GM11168 (cell line): ENCODE measurements at regions not wholly inside any gene's neighbourhood (a gene's known extent, or its start where the extent isn't known, plus 50 kb on each side); places are given as distances from the start of the nearest gene placed in this dataset.

Source experiments
- in situ Hi-C: fragments of 300-500 bp; cut with MboI; formaldehyde crosslinking; loops from one replicate; pipeline ENCODE4 v1.12.0; 2022; ENCODE audit warnings: low sequenced_read_pairs; ENCODE audit not compliant: unreplicated experiment

DNA sequence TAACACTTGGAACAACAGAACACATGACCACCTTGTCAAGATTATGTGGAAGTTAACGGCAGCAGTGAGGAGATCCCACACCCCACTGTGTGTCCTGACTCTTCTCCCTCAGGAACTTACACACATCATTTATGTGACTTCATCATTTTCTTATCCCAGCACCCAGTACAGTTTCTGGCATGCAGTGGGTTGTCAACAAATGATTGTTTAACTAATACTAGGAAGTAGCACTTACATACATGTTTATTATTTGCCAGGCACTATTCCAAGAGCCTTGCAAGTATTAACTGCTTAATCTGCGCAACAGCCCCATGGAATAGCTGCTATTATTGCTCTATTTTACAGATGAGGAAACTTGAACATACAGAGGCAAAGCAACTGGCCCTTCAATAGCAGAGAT is 391.5 kb downstream of the TXNL1 start:
- in situ Hi-C loops, result no loop called here

DNA sequence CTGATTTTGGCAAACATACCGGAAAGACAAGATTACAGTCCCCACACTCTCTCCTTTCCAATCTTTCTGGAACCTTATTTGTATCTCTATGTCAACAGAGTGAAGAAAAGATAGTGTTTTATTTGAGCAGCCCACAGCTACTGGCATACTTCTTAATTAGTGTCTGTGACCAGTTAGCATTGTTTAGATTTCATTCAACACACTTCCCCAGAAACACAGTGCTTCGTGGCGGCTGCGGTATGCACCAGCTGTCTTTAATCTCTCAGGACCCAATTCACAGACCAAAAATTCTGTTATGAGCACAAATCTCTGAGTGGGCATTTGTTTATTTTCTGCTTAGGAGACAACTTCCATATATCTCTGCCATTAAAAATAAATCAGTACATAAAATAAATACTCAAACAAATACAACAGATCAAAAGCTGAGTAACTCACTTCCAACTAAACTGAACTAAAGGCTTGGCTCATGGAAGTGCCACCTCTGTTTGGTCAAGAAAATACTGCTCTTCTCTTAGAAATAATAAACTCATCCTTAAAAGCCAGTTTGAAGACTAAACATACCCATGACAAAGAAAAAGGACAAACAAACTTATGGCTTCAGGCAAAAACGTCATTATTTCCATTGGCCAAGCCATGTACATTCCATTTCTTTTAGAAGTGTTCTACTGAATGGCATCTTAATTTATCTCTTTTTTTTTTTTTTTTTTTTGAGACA is 392.4 kb downstream of the TXNL1 start:
- in situ Hi-C loops, result no loop called here

DNA sequence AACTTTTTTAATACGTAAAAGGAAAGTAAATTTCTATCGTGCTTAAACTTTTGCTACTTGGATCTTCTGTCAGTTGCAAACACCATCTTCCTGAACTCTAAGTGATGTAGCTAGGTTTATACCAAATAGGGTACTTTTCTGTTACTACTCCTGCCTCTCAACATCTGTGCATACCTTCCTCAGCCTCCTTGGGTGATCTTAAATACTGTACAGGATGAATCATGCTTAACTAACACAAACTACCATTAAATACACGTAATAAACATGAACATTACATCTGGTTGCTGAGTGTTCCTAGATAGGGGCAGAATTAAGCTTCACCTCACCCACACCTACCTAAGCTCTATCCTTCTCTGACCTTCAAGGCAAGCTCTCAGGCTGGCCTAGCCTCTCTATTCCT is 398.0 kb downstream of the TXNL1 start:
- in situ Hi-C loops, result no loop called here

DNA sequence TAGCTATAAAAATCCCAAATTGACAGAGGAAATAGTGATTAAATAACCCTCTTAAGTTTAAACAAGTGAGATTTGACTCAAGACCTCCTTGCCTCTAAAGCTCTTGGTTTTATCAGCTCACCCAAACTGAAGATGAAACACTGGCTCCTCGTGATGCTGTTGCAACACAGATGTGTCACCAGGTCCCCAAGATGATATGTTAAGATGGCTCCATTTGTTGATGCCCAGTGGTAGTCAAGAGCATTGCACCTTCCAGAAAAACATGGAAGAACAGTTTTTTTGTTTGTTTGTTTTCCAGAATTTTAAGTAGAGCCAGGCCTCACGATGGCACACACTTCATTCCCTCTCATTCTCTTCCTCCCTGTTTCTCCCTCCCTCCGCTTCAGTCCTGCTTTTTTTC is 399.8 kb downstream of the TXNL1 start:
- in situ Hi-C loops, result no loop called here

DNA sequence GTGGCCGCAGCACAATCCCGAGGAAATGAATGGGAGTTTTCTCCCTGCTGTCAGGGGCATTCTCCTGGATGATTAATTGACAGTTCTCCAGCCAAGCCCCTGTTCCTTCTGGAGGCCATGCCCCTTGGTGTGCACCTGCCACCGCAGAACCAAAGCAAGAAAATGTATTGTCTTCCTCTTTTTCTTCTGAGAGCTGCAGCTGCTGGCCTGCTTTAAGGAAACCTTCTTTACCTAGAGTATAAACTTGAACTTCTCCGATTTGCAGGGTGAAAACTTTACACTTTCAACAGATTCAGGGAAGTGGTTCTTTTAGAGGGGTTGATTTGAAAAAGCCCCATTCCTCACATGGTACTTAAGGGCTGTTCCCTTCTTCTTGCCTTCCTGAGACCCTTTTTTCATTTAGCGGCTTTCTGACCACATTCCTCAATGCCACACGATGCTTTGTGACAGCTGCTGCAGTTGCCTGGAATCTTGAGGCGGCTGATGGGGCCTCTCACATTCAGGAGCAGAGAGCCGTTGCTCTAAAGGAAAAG is 402.8 kb downstream of the TXNL1 start:
- in situ Hi-C loops, result no loop called here

DNA sequence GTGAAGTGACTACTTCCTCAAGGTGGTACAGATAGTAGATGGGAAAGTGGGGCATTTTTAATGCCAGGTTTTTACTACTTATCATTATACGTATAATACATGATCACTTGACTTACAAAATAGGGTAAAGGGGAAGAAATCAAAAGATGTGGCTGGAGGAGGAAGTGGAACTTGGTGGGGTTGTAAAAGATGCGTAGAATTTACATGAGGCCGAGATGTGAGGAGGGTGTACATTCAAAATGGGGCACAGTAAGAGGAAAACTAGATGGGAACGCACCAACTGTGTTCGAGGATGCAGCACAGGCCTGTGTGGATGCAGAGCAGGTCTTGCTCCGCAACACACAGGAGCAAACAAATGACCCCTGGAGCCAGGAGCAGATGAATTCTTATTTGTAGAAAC is 403.3 kb downstream of the TXNL1 start:
- in situ Hi-C loops, result no loop called here

DNA sequence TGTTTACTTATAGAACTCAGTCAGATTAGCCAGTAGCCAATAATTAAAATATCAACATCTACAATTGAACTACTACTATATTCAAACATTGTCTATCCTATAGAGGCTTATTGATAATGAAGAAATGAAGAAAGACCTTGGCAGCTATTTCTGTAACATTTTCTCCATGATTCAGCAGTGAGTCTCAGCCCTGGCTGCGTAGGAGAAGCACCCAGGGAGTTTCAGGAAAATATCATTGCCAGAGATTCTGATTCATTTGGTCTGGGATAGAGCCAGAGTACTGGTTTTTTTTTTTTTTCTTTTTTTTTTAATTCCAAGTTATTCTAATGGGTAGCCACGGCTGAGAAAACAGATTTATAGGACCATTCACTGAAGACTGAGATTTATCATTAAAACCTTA is 404.8 kb downstream of the TXNL1 start:
- in situ Hi-C loops, result no loop called here

DNA sequence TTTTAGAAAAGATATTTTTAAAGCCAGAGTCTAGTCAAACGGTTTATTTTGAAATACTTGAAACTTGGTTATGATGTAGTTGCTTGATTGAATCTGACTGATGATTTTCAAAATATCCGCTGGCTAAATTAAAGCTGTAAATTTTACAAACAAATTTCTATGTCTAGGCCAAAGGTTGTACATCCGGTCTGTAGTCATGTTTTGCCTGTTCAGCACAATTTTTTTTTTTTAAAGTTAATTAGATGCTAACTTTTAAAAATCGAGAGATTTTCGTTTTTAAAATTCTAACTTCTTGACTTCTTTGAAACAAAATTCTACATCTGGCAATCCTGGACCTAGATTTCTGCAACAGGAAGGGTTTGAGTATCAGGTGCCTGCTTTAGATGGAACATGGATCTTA is 412.4 kb downstream of the TXNL1 start:
- in situ Hi-C loops, result no loop called here

DNA sequence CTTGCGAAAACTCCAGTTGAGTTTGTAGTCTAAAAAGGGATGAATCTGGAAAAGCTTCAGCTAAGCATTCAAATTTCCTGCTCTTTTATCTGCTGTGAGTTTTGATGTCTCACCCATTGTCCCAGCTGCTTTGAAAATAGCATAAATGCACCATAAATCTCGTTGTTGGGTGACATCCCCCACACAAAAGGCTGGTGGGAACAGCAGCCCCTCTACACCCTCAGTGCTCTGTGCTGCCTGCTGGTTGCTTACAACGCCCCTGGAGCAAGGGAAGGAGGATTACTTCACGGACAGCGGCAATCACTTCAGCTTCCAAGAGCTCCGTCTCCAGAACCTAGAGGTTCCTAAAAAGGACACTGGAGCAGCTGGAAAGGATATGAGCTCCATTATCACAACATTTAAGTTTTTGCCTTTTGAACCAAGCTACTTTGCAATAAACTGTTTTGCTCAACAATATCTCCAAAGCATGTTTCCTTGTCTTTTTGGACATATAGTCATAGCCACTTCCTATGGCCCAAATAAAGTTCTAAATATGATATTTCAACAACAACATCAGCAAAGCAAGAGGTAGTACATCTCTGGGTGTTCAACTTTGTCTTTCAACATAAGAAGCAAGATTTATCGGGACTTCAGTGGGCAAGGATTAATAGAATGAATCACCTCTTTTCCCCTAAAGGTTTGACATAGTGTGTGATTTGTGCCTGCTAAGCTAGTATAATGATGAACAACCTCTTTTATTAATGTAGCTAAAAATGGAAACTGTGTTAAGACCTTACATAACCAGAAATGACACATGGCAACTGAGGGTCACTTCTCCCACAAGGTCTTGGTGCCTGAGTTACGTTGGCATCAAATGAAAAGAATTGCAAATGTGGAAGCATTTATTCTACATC is 413.5 kb downstream of the TXNL1 start:
- in situ Hi-C loops, result no loop called here

DNA sequence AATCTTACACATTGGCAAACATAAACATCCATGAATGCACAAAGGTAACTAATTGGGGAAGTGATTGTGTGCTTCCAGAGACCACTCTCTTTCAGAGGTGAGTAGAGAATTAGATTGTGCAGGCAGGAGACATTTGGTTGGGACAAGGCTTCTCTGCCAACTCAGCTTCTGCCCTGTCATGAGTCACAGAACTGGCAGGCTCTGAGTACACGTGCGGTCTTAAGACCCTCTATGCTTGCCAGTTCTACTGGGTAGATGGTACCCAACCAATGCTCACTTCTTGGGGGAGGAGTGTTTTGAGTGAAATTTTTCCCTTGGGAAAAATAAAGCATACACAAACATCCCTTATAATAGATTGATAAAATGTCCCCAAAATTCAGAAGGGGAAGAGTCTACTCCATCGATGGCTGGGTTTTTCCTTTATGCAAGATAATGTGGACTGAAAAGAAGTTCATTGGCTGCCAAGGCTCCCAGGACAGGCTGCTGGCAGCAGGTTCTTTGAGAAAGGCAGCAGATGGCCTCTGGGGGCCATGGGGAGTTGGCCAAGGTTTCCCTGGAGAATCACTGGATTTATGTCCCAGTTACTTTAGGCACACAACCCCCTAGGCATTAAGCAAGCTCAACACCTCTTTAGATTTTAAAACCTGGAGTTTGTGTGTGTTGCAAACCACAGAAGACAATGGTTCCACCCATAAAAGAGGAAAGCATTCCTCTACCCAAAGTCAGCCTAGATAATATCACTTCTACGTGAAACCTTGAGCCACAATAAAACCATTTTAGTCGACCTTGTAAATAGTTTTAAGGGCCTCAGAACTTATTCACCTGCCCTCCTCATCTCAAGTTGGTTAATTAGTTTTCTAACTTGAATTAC is 417.0 kb downstream of the TXNL1 start:
- in situ Hi-C loops, result no loop called here

DNA sequence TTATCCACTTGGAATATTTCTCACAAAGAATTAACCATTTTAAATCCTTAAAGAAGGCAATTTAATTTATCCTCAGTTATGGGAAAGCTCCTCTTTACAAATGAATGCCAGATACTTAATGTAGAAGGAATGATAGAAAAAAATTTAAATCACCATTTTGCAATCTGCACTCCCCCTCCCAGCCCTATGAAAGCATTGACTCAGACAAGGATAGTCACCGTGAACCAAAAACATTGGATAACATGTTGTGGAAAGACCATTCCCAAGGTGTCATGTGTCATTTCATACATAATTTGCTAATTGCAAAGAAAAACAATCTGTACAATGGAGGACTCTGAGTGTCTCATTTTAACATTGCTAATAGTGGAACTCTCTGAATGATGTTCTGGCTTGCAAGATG is 421.0 kb downstream of the TXNL1 start:
- in situ Hi-C loops, result no loop called here

DNA sequence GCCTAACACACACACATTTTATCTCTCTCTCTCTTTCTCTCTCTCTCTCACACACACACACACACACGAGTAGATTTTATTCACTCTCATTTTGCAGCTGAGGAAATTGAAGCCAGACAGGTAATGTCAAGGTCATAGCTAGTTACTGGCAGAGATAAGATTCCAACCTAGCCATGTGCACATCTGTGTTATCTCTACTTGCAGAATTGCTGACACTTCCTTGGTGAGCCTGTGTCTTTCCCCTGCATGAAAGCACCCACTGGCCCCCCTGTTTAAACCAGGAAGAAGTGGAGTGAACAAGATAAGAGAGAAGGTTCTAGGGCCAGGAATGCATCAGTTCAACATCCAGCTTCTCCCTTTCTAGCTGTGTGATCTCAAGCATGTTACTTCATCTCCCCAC is 423.7 kb downstream of the TXNL1 start:
- in situ Hi-C loops, result no loop called here

DNA sequence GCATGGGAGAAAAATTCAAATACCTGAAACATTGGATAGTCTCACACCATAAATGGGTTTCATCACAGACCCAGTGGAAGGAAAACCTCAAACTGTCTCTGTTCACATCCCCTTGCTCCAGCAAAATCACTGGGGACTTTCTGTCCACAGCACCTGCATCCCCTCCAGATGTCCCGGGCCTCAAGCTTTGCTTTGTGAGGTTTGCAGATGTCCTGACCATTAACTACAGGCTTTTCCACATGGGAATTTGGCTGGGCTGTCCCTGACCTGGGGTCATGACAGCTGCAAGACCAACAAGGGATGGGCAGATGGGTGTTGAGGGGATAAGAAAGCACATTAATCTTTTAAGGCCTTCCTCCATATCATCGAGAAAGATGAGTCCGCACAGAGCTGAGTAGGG is 427.9 kb downstream of the TXNL1 start:
- in situ Hi-C loops, result no loop called here

DNA sequence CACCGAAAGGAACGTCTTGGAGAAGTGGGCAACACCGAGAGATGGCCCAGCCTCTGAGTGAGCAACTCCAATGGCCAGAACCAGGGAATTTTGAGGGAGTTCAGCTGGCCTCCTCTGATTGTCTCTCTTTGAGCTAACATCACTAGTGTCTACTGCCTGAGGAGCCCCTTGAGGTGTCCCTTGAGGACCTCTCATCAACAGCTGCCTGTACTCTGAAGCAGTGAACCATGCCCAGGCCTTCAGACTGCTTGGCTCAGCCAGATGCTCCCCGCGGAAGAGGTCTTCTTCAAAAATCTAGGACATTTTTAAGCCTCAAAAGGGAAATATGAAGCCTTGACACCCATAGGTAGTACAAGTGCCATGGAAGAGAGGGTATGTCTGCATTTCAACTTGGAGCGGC is 430.4 kb downstream of the TXNL1 start:
- in situ Hi-C loops, result no loop called here

DNA sequence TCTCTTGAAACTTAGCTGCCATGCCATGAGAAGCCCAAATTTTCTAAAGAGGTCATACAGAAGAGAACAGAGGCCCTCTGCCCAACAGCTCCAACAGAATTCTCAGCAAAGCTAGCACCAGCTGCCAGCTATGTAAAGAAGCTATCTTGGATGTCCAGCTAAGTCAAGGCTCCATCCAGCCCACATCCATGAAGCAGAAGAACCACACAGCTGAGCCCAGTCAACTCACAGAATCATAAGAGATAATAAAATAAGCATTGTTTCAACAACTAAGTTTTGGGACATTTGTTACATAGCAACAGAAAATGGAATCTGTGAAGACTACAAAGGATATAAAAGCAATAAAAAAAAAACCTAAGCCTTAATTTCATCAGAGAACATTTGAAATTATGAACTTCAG is 434.3 kb downstream of the TXNL1 start:
- in situ Hi-C loops, result no loop called here

DNA sequence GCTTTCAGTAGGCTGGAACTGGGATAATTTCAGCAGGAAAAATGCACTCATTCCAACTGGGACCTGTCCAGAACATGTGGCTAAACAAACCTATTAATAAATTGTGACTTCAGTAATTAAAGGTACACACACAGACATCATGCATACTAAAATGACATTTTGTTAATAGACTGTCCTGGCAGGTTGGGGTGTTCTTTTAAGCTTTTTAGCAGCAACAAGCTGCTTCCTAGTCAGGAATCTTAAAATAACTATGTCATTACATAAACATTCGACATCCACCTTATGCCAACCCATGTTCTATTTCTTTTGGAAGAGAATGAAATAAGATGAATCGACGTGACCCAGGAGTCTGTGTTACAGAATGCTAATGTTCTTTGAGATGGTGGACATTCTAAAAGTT is 435.7 kb downstream of the TXNL1 start:
- in situ Hi-C loops, result no loop called here

DNA sequence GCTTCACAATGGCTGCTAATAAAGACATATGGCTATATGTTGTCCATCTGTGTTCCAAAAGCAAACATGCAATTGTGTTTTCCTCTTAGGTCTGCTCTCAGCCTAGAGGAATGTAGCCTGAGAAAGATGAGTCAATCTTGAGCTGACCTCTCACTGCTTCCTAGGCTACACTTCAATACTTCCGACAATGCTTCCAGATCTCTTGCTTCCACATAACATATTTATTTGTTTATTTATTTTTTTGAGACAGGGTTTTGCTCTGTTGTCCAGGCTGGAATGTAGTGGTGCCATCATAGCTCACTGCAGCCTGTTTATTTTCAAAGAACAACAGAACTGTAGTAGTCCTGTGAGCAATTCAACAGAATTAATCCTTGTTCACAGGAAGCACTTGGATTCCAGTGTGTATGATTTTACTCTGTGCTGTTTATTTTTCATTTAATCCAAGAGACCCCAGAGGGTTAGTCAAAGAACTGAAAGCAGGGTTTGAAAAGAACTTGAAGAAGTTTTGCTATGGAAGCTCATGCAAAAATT is 437.9 kb downstream of the TXNL1 start:
- in situ Hi-C loops, result no loop called here

DNA sequence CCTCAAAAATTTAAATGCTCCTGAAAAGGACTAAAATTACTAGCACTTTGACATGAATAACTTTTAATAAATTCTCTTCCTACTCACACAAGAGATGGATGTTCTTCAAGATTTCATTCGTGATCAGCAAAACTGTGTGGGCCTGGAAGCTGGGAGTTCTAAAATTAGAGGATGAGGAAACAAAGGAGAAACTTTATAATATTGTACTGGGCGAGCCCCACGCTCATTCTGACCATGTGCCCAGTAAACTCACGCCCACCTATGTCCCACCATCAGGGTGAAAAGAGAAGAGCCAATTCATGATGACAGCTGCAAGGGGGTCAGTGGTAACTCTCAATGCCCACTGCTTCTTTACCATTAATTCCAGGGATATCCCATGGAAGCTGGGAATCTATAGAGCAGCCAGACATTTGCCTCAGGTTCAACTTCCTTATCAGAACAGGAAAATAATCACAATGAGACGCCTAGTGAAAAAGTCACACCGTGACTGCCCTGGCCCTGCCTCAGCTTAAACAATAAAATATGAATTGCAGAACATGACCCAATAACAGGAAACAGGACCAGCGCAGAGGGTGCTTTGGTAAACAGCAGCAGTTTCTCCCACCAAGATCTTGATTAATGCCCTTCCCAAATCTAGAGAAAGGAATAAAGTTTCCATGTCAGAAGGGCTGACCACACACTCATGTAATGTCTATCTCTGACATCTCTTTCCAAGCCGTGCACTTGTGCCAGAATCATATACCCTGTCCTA is 438.6 kb downstream of the TXNL1 start:
- in situ Hi-C loops, result no loop called here

DNA sequence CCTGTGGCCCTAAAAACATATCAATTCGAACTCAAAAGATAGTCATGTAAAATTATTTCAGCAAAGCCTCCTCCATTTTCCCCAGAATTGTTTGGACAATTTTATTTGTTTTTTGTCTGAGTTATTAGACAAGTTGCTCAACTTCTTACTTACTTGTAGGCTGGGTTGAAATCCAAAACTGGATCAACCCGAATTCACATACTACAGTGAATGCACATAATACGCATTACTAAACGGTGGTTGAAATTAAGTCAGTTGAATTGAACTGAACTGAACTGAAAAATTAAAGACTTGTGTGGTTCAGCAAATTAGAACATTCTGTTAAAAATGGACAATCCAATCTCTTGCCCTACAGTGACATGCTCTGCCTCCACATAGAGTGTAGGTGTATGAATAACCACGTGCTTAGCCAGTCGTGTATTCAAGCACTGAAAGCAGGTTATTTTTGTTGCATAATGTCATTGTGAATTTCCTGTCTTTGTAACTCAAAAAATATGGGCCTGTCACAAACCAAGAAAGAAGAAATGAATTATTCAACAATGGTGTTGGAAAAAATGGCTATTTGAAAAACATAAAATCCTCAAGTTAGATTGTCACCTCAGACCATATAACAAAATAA is 441.0 kb downstream of the TXNL1 start:
- in situ Hi-C loops, result no loop called here
